GM12865 (cell line): ENCODE measurements at regions not wholly inside any gene's neighbourhood (a gene's known extent, or its start where the extent isn't known, plus 50 kb on each side); places are given as distances from the start of the nearest gene placed in this dataset.
A peak's percentile ranks its signal among the peaks of the same experiment; 100 is the strongest.

ENCODE experiments used
- DNase-seq: peaks from one replicate; pipeline ENCODE4 v3.0.0; 2010; ENCODE audit warnings: low read depth
- H3K4me3 ChIP-seq: 2 replicates; pipeline ENCODE4 v1.5.1; 2011; ENCODE audit warnings: mild to moderate bottlenecking, low read depth, low read length, control low read depth
- TF ChIP-seq, protein P1 (sequence below): IDR thresholded peaks from 2 replicates; pipeline ENCODE4 v1.5.1; 2011; ENCODE audit warnings: low read length, control low read depth, low read depth, inconsistent platforms; ENCODE audit not compliant: insufficient read depth; ENCODE audit errors: missing control alignments

GRCh38 chr3:117881210-117881609, 1153.4 kb downstream of the IGSF11 start:
- no peak overlapping the region for H3K4me3 ChIP-seq
- TF ChIP-seq, protein P1, sequence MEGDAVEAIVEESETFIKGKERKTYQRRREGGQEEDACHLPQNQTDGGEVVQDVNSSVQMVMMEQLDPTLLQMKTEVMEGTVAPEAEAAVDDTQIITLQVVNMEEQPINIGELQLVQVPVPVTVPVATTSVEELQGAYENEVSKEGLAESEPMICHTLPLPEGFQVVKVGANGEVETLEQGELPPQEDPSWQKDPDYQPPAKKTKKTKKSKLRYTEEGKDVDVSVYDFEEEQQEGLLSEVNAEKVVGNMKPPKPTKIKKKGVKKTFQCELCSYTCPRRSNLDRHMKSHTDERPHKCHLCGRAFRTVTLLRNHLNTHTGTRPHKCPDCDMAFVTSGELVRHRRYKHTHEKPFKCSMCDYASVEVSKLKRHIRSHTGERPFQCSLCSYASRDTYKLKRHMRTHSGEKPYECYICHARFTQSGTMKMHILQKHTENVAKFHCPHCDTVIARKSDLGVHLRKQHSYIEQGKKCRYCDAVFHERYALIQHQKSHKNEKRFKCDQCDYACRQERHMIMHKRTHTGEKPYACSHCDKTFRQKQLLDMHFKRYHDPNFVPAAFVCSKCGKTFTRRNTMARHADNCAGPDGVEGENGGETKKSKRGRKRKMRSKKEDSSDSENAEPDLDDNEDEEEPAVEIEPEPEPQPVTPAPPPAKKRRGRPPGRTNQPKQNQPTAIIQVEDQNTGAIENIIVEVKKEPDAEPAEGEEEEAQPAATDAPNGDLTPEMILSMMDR, result no peak
- DNase-seq, result no peak

GRCh38 chr3:117885011-117885441, 1149.6 kb downstream of the IGSF11 start:
- no peak overlapping the region for H3K4me3 ChIP-seq
- TF ChIP-seq, protein P1, result no peak
- peak; percentile 9 for DNase-seq

DNA sequence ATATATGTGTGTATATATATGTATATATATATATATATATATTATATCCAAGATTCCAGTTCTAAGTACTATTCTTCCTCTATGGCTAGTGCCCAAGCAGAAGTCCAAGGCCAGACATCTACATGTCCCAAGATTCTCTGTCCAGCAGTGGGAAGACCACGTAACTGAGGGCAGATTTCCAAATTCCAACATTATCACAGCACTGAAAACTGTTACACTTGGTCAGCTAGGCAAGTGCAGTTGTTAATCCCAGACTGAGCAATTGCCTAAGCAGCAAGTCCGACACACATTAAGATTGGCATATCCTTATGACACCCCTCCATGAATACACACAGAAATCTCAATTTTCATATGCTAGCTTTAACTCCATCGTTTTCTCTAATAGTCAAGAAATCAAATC, 1148.5 kb downstream of the IGSF11 start:
- no peak overlapping the region for H3K4me3 ChIP-seq
- DNase-seq, result no peak
- TF ChIP-seq, protein P1, result no peak

DNA sequence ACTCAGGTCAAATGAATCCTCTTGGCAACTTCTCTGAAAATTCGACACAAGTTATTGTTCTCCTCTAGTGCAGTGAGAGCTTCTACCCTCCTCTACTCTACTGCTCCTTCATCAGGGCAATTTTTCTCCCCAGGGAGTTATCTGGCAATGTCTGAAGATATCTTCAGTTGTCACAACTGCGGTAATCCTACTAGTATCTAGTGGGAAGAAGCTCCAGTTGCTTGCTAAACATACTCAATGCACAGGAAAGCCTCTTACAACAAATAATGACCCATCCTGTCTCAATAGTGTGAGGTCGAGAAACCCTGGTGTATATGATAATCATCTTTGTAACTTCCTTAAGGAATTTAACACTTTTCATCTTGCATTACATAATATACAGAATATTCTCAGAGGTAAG, 1147.6 kb downstream of the IGSF11 start:
- TF ChIP-seq, protein P1, result no peak
- DNase-seq, result no peak
- no peak overlapping the region for H3K4me3 ChIP-seq

DNA sequence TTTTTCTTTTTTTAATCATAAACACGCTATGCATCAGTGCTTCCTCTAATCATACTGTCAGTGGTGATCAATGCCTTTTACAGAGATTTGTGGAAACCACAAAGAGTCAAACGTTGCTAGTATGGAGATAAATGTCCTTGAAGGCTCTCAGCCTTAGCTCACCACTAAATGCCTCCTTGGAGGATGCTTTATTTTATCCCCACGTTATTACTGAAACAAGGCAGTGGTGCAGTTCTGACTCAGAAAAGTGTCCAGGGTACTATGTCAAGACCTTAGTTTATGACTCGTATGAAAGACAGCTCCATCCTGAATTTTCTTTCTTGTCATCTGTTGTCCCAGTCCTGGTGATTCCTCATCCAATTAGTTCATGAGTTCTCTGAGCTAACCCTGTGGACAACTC, 1146.7 kb downstream of the IGSF11 start:
- DNase-seq, result no peak
- TF ChIP-seq, protein P1, result no peak
- H3K4me3 ChIP-seq, result no peak overlapping the region

DNA sequence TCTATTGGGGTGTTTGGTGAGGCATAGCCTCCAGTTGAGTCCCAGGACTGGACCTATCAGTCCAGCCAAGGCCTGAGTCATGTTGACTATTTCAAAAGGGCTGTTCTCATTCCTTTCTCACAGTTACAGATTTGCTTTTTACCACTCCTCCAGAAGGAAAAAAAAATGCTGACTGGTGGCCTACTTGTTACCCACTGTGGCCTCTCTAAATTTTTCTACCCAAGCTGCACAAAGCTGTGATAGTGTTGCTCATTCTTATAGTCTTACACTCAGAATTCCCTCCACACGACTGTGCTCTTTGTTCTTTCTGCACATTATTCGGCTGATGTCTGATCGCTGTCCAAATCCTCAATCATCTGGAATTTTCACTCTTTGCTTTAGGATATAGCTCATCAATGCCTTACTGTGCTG, 1142.2 kb downstream of the IGSF11 start:
- no peak for DNase-seq
- TF ChIP-seq, protein P1, result no peak

DNA sequence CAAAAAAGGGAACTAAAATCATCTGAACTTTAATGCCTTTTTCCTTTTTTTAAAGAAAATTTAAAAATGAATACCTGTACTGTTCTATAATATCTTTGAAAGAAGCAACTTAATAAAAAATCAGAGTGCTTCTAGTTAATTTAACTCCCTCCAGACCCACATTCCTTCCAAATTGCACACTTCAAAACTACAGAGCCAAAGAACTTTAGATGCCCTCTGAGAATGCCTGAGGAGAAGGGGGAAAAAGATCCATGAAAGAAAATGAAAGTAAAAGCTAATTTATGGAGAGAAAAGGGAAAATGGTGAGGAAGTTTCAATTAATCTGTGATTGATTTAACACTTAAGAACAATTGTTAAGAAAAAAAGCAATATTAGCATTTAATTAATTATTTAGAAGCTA, 1141.6 kb downstream of the IGSF11 start:
- TF ChIP-seq, protein P1, result no peak
- no peak overlapping the region for H3K4me3 ChIP-seq
- no peak for DNase-seq

More for the DNA sequence above, 1142.2 kb downstream of the IGSF11 start:
- no peak overlapping the region for H3K4me3 ChIP-seq
